HCT116 (cell line): ENCODE measurements at regions not wholly inside any gene's neighbourhood (a gene's known extent, or its start where the extent isn't known, plus 50 kb on each side); places are given as distances from the start of the nearest gene placed in this dataset.

Source experiments
- ATAC-seq: fragments of 200-7000 bp; cut with Tn5 transposase; 2 replicates; pipeline ENCODE4 v1.9.1; 2020; ENCODE audit warnings: mild to moderate bottlenecking, moderate library complexity
- BruUV-seq: library from RNA; stranded (reverse); fragments of 400-500 nt; replicated peaks from 2 replicates; lab custom pipeline; 2021; lab: Mats Ljungman, UMichigan
- CTCF ChIA-PET: fragments of 300-600 bp; sonication (Branson Sonifier 250); formaldehyde crosslinking; loops from one replicate; lab custom pipeline; 2021; ENCODE audit warnings: antibody characterized with exemption; lab: Charles Lee
- POLR2A ChIA-PET: fragments of 300-600, 350-600 bp; sonication (Branson Sonifier 250); formaldehyde crosslinking; loops from one replicate; lab custom pipeline; 2021; ENCODE audit warnings: antibody characterized with exemption; lab: Charles Lee
- RAD21 ChIA-PET, 2 experiments: fragments of 300-600 bp; sonication (Branson Sonifier 250); formaldehyde crosslinking; loops; one replicate each; lab custom pipeline; 2023; ENCODE audit warnings: low total read pairs in 2 of 2; ENCODE audit not compliant: uncharacterized antibody in 2 of 2, unreplicated experiment in 2 of 2, low non-redundant PET in 1 of 2; lab: Charles Lee
- DNase-seq: peaks from one replicate; pipeline ENCODE4 v3.0.0-alpha.2; 2010; ENCODE audit warnings: low read depth, low spot score
- H2AFZ ChIP-seq: fragments of 200-600 bp; shearing (Covaris generic), sonication (generic); 2 replicates; pipeline ENCODE4 v1.6.1; 2017; ENCODE audit warnings: low read depth, mixed run types, mixed read lengths, antibody characterized with exemption, low read length; ENCODE audit not compliant: poor library complexity, severe bottlenecking
- H3K27ac ChIP-seq: 2 replicates; pipeline ENCODE4 v1.5.1; 2012; ENCODE audit warnings: low read depth, low read length
- H3K27me3 ChIP-seq: fragments of 200-600 bp; sonication (generic); 2 replicates; pipeline ENCODE4 v1.6.1; 2016; ENCODE audit warnings: mixed run types, low read length, mixed read lengths; ENCODE audit not compliant: insufficient read depth
- H3K36me3 ChIP-seq, 2 experiments: fragments of 200-500 bp in 1 of 2; fragments of 200-600 bp in 1 of 2; sonication (Bioruptor generic) in 1 of 2; sonication (generic) in 1 of 2; 2 replicates each; pipeline versions ENCODE4 v1.5.1 to v1.6.1; 2014 to 2016; ENCODE audit warnings: low read length in 2 of 2, inconsistent platforms in 1 of 2, mixed read lengths in 1 of 2, mixed run types in 1 of 2; ENCODE audit not compliant: insufficient read depth in 2 of 2, control insufficient read depth in 1 of 2
- H3K4me1 ChIP-seq, 2 experiments: fragments of 200-600 bp in 1 of 2; sonication (generic) in 1 of 2; 2 replicates each; pipeline versions ENCODE4 v1.5.1 to v1.6.1; 2012 to 2017; ENCODE audit warnings: low read length in 2 of 2, inconsistent platforms in 1 of 2, mild to moderate bottlenecking in 1 of 2, mixed read lengths in 1 of 2, mixed run types in 1 of 2, moderate library complexity in 1 of 2; ENCODE audit not compliant: insufficient read depth in 2 of 2, control insufficient read depth in 1 of 2
- H3K4me2 ChIP-seq: fragments of 200-600 bp; sonication (generic); 2 replicates; pipeline ENCODE4 v1.6.1; 2017; ENCODE audit warnings: mixed run types, low read length, mixed read lengths
- H3K4me3 ChIP-seq, 2 experiments: fragments of 200-600 bp in 1 of 2; sonication (generic) in 1 of 2; replicated peaks in 1 of 2; 2 replicates each; pipeline ENCODE4 v1.5.1; 2011 to 2016; ENCODE audit warnings: low read length in 2 of 2, control low read depth in 1 of 2, low read depth in 1 of 2, mild to moderate bottlenecking in 1 of 2, mixed read lengths in 1 of 2, mixed run types in 1 of 2
- H3K79me2 ChIP-seq: fragments of 200-600 bp; sonication (generic); 2 replicates; pipeline ENCODE4 v1.6.1; 2017; ENCODE audit warnings: mild to moderate bottlenecking, mixed run types, low read length, moderate library complexity, mixed read lengths; ENCODE audit not compliant: insufficient read depth
- H3K9ac ChIP-seq: fragments of 200-600 bp; sonication (generic); 2 replicates; pipeline ENCODE4 v1.6.1; 2016; ENCODE audit warnings: low read length, mixed read lengths
- H3K9me2 ChIP-seq: fragments of 200-600 bp; sonication (generic), shearing (Covaris generic); 2 replicates; pipeline ENCODE4 v1.6.1; 2017; ENCODE audit warnings: mixed run types, mild to moderate bottlenecking, moderate library complexity; ENCODE audit not compliant: insufficient read depth
- H3K9me3 ChIP-seq, 2 experiments: fragments of 200-500 bp in 1 of 2; fragments of 200-600 bp in 1 of 2; sonication (Bioruptor generic) in 1 of 2; sonication (generic) in 1 of 2; 2 replicates each; pipeline ENCODE4 v1.6.1; 2014 to 2017; ENCODE audit warnings: low read length in 2 of 2, mixed read lengths in 2 of 2, inconsistent platforms in 1 of 2, low read depth in 1 of 2, mild to moderate bottlenecking in 1 of 2, mixed run types in 1 of 2, moderate library complexity in 1 of 2; ENCODE audit not compliant: control insufficient read depth in 1 of 2, insufficient read depth in 1 of 2
- H4K20me1 ChIP-seq: fragments of 200-600 bp; sonication (generic), shearing (Covaris generic); 2 replicates; pipeline ENCODE4 v1.6.1; 2017; ENCODE audit warnings: mixed run types, mild to moderate bottlenecking, moderate library complexity; ENCODE audit not compliant: insufficient read depth
- ATF3 ChIP-seq: IDR thresholded peaks from 2 replicates; pipeline ENCODE4 v1.6.1; 2012
- CBX3 ChIP-seq: IDR thresholded peaks from 2 replicates; pipeline ENCODE4 v1.6.1; 2012; ENCODE audit warnings: low read depth
- CEBPB ChIP-seq: IDR thresholded peaks from 2 replicates; pipeline ENCODE4 v1.6.1; 2012; ENCODE audit warnings: low read depth
- CTCF ChIP-seq, 3 experiments: fragments of 200-600 bp in 1 of 3; sonication (generic) in 1 of 3; IDR thresholded peaks in 2 of 3; conservative IDR thresholded peaks in 1 of 3; 2 replicates each; pipeline ENCODE4 v1.5.1; 2012 to 2017; ENCODE audit warnings: low read depth in 2 of 3, low read length in 2 of 3, antibody characterized with exemption in 1 of 3, borderline replicate concordance in 1 of 3, control low read depth in 1 of 3, mild to moderate bottlenecking in 1 of 3, mixed read lengths in 1 of 3, mixed run types in 1 of 3, moderate library complexity in 1 of 3; ENCODE audit not compliant: insufficient read depth in 1 of 3
- ELF1 ChIP-seq: IDR thresholded peaks from 2 replicates; pipeline ENCODE4 v1.6.1; 2012; ENCODE audit warnings: low read depth, borderline replicate concordance
- EZH2 ChIP-seq: fragments of 200-600 bp; sonication (generic); IDR thresholded peaks from 2 replicates; pipeline ENCODE4 v1.6.1; 2017; ENCODE audit warnings: antibody characterized with exemption, mixed run types
- EZH2phosphoT487 ChIP-seq: fragments of 200-600 bp; IDR thresholded peaks from 2 replicates; pipeline ENCODE4 v1.6.1; 2018; ENCODE audit warnings: antibody characterized with exemption, borderline replicate concordance
- FOSL1 ChIP-seq: IDR thresholded peaks from 2 replicates; pipeline ENCODE4 v1.6.1; 2012; ENCODE audit warnings: low read depth
- JUND ChIP-seq: IDR thresholded peaks from 2 replicates; pipeline ENCODE4 v1.6.1; 2012
- MAX ChIP-seq: IDR thresholded peaks from 2 replicates; pipeline ENCODE4 v1.6.1; 2012
- POLR2A ChIP-seq: IDR thresholded peaks from 2 replicates; pipeline ENCODE4 v1.7.0; 2011; ENCODE audit warnings: borderline replicate concordance; ENCODE audit not compliant: insufficient read depth, insufficient read length; ENCODE audit errors: extremely low read depth
- RAD21 ChIP-seq: IDR thresholded peaks from 2 replicates; pipeline ENCODE4 v1.6.1; 2012; ENCODE audit warnings: low read depth, mild to moderate bottlenecking
- SIN3A ChIP-seq: IDR thresholded peaks from 2 replicates; pipeline ENCODE4 v1.6.1; 2012; ENCODE audit warnings: low read depth
- SP1 ChIP-seq: IDR thresholded peaks from 2 replicates; pipeline ENCODE4 v1.6.1; 2012; ENCODE audit warnings: low read depth
- SRF ChIP-seq: IDR thresholded peaks from 2 replicates; pipeline ENCODE4 v1.6.1; 2012; ENCODE audit warnings: low read depth
- TCF7L2 ChIP-seq: IDR thresholded peaks from 2 replicates; pipeline ENCODE4 v1.7.0; 2011; ENCODE audit warnings: borderline replicate concordance, inconsistent platforms; ENCODE audit not compliant: insufficient read depth, insufficient read length; ENCODE audit errors: extremely low read depth
- YY1 ChIP-seq: IDR thresholded peaks from 2 replicates; pipeline ENCODE4 v1.6.1; 2011; ENCODE audit warnings: low read length, low read depth, moderate library complexity, mild to moderate bottlenecking; ENCODE audit not compliant: insufficient replicate concordance; ENCODE audit errors: extremely low read depth
- ZFX ChIP-seq: fragments of 450-650 bp; IDR thresholded peaks from 2 replicates; pipeline ENCODE4 v1.6.1; 2017
- ZNF274 ChIP-seq: fragments of 200-500 bp; sonication (Bioruptor generic); IDR thresholded peaks from 2 replicates; pipeline ENCODE4 v1.6.1; 2014; ENCODE audit warnings: mild to moderate bottlenecking, low read depth, low read length, inconsistent platforms
- intact Hi-C: fragments of 100-400 bp; cut with micrococcal nuclease; formaldehyde crosslinking; loops from 2 replicates; pipeline ENCODE4 v1.10.0; 2022

GRCh38 chrX:114017086-114017485, 566.8 kb upstream of the HTR2C start:
- H3K9me2 ChIP-seq, result no peaks in the 10 kb centered on the region
- no peaks in the 10 kb centered on the region for H4K20me1 ChIP-seq
- H3K9me3 ChIP-seq, result no peaks in the 10 kb centered on the region
- H3K4me2 ChIP-seq, result no peak overlapping the region
- intact Hi-C loops, result no loop called here
- H3K27ac ChIP-seq, result no peak overlapping the region
- no peak overlapping the region for H3K9ac ChIP-seq
- CTCF ChIA-PET, result no interaction called here
- H3K79me2 ChIP-seq, result no peaks in the 10 kb centered on the region
- no peak for DNase-seq
- no peak overlapping the region for H2AFZ ChIP-seq
- POLR2A ChIA-PET, result no interaction called here
- BruUV-seq, result no TSS peak
- RAD21 ChIA-PET, result no interaction called here
- no peaks in the 10 kb centered on the region for H3K36me3 ChIP-seq
- H3K4me3 ChIP-seq, result no peak overlapping the region
- no peak for TF ChIP-seq CBX3
- no peak for TF ChIP-seq POLR2A
- TF ChIP-seq MAX, result no peak
- no peak for TF ChIP-seq ATF3
- no peak for TF ChIP-seq FOSL1
- TF ChIP-seq ZFX, result no peak
- no peak for TF ChIP-seq SP1
- no peak for TF ChIP-seq ELF1
- TF ChIP-seq TCF7L2, result no peak
- TF ChIP-seq RAD21, result no peak
- no peak for TF ChIP-seq EZH2
- no peak for TF ChIP-seq JUND
- no peak for TF ChIP-seq SIN3A
- TF ChIP-seq CTCF (IDR thresholded peaks at IDR 0.05 in 2 of 3, conservative IDR thresholded peaks at IDR 0.05 in 1 of 3; ENCODE audit: borderline replicate concordance in 1 of 3, insufficient read depth in 1 of 3, low read depth in 2 of 3, low read length in 2 of 3), result no peak
- TF ChIP-seq ZNF274, result no peak
- TF ChIP-seq SRF, result no peak
- no peak for TF ChIP-seq CEBPB
- TF ChIP-seq YY1, result no peak
- TF ChIP-seq EZH2phosphoT487, result no peak
- TF ChIP-seq, all 23 proteins: peak for 0
- H3K4me1 ChIP-seq, result no peaks in the 10 kb centered on the region
- ATAC-seq, result no peak
- no peaks in the 10 kb centered on the region for H3K27me3 ChIP-seq
